LNCaP clone FGC (cell line): ENCODE measurements at regions not wholly inside any gene's neighbourhood (a gene's known extent, or its start where the extent isn't known, plus 50 kb on each side); places are given as distances from the start of the nearest gene placed in this dataset.

Source experiments
- DNase-seq: peaks from one replicate; pipeline ENCODE4 v3.0.0-alpha.2; 2011; ENCODE audit warnings: low read depth
- H3K4me3 ChIP-seq: 2 replicates; pipeline ENCODE4 v1.5.1; 2011; ENCODE audit warnings: mild to moderate bottlenecking, low read depth, low read length, control low read depth
- TF ChIP-seq, protein P1 (sequence below): IDR thresholded peaks from 2 replicates; pipeline ENCODE4 v1.5.1; 2012; ENCODE audit warnings: mild to moderate bottlenecking; ENCODE audit not compliant: control insufficient read depth, insufficient read depth; ENCODE audit errors: extremely low read depth

- H3K4me3 ChIP-seq: no peak overlapping the region
- TF ChIP-seq, protein P1, sequence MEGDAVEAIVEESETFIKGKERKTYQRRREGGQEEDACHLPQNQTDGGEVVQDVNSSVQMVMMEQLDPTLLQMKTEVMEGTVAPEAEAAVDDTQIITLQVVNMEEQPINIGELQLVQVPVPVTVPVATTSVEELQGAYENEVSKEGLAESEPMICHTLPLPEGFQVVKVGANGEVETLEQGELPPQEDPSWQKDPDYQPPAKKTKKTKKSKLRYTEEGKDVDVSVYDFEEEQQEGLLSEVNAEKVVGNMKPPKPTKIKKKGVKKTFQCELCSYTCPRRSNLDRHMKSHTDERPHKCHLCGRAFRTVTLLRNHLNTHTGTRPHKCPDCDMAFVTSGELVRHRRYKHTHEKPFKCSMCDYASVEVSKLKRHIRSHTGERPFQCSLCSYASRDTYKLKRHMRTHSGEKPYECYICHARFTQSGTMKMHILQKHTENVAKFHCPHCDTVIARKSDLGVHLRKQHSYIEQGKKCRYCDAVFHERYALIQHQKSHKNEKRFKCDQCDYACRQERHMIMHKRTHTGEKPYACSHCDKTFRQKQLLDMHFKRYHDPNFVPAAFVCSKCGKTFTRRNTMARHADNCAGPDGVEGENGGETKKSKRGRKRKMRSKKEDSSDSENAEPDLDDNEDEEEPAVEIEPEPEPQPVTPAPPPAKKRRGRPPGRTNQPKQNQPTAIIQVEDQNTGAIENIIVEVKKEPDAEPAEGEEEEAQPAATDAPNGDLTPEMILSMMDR: no peak
- DNase-seq: no peak
Measured at GRCh38 chr3:16800361-16800760, 84.4 kb upstream of the PLCL2 start.

DNA sequence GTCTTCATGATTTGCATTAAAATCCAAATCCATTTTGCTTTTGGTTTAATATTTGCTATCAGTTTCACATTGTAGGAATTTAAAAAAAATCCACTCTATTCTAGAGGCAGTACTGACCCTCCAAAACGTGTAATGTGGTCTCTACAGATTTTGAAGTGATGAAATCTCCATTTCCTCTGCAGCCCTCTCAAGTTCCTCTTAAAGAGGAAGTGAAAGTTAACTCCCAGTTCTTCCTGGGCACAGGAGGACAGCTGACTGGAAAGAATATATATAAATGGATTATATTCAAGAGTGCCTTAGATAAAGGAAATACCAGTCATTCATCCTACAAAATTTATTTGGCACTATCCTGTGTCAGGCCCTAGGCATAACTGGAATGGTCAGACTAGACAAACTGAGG, 83.5 kb upstream of the PLCL2 start:
- H3K4me3 ChIP-seq: no peak overlapping the region
- TF ChIP-seq, protein P1: no peak
- DNase-seq: no peak

DNA sequence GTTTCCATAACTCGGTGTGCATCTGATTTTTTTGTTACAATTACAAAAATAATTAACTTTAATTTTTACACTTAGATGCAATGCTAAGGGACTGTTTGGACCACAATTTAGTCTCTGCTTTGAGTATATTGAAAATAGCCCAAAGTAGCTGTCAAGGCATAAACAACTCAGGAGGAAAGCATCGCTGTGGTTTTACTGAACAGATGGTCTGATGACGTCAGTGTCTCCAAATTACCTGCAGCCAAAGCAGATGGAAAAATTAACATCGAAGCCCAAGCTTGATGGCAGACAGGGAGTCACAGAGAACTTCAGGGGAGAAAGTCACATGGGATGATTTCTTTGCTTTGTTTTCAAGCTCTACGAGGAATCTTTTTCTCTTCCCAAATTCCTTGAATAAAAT, 83.1 kb upstream of the PLCL2 start:
- H3K4me3 ChIP-seq: no peak overlapping the region
- TF ChIP-seq, protein P1: no peak
- no peak for DNase-seq

DNA sequence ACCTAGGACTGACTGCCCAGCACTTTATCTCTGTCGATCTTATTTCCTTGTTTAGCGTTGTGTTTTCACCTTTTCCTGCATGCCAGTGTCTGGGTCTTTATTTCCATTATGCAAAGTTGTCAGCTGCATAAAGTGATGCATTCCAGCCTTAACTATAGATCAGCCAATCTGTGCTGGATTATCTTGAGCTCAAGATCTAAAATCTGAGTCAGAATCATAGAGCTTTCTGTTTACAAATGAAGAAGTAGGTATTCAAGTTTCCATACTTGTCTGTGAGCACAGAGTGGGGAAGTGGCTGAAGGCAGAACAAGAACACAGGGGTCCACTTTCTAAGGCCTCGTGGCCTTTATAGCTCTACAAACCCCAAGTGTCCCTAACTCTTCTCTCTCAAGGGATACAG, 82.4 kb upstream of the PLCL2 start:
- DNase-seq: no peak
- H3K4me3 ChIP-seq: no peak overlapping the region
- TF ChIP-seq, protein P1: no peak

GRCh38 chr3:16803019-16803418, 81.7 kb upstream of the PLCL2 start:
- DNase-seq: no peak
- H3K4me3 ChIP-seq: no peak overlapping the region
- TF ChIP-seq, protein P1: no peak

DNA sequence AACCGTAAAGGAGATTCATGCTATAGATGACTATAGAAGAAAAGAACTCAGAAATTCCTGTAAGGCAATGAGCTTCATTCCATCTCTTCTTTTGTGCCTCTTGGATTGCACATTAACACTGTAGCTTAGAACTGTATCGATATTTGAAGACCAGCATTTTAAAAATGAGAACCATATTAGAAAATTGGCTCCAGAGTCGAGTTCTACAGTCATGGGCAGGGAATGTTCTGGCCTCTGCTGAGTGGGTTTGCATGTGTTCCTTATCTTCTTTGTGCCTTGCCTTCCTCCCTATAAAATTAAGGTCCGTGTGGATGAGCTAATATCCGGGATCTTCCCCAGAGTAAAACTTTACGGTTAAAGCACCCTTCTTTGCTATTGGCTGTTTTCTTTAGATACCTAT, 77.4 kb upstream of the PLCL2 start:
- H3K4me3 ChIP-seq: no peak overlapping the region
- no peak for DNase-seq
- TF ChIP-seq, protein P1: no peak

DNA sequence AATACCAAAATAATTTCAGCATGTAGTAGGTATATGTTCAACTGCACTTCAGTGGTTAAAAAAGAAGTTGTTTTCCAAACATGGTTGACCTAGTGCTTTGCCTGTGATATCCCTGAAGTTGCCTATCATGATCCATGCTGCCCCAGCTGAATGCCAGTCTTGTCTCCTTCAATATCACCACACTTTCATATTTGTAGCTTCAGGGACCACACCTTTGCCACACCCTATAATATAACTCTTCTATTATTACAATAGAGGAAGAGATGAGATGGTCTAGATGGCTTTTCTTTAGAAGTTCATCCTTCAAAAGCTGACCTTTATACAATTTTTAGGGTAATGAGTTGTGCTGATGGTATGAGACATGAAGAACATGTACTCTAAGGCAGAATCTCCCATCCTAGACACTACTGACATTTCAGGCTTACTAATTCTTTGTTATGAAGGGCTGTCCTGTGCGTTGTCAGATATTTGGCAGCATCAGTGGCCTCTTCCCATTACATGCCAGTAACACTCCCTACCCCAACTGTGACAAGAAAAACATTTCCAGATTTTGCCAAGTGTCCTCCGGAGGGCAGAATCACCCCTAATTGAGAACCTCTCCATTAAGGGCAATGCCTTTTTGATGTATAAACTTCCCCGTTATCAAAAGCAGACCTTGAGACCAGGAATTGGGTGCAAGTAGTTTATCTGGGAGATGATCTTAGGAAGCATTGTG, 76.2 kb upstream of the PLCL2 start:
- TF ChIP-seq, protein P1: no peak
- no peak overlapping the region for H3K4me3 ChIP-seq
- DNase-seq: no peak
